ENCODE measurements at regions not wholly inside any gene's neighbourhood (a gene's known extent, or its start where the extent isn't known, plus 50 kb on each side); places are given as distances from the start of the nearest gene placed in this dataset.

- TF ChIP-seq CTCF (conservative IDR thresholded peaks at IDR 0.05; ENCODE audit: low read length) (no peak), EZH2phosphoT487 (IDR thresholded peaks at IDR 0.05; ENCODE audit: borderline replicate concordance, low read depth, low read length) (no peak)
Observed at GRCh38 chr4:31094474-31094873, 374.3 kb downstream of the PCDH7 start.
